ENCODE measurements at regions not wholly inside any gene's neighbourhood (a gene's known extent, or its start where the extent isn't known, plus 50 kb on each side); places are given as distances from the start of the nearest gene placed in this dataset.

DNA sequence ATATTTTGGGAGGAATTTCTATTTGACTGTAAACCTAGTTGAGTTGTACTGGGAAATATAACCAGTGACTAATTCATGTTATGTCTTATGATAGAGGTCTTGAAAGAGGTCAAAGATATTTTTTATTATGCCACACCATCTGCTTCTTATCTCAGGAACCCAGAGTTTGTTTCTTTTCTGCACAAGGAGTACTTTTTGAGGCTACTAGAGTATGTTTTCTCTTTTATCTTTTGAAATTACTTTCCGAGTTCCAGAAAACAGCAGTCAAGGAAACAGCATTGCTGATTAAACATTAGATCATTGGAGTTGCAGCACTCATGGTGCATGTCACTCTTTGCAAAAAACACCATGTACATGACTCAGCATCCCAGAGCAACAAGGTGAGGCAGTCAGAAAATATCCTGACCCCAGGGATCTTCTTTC, 645.8 kb upstream of the NR2F2 start:
- TF ChIP-seq SMAD3 (CRISPR knock-in tag; IDR thresholded peaks at IDR 0.05; ENCODE audit: borderline replicate concordance): no peak
- TF ChIP-seq, protein P1, sequence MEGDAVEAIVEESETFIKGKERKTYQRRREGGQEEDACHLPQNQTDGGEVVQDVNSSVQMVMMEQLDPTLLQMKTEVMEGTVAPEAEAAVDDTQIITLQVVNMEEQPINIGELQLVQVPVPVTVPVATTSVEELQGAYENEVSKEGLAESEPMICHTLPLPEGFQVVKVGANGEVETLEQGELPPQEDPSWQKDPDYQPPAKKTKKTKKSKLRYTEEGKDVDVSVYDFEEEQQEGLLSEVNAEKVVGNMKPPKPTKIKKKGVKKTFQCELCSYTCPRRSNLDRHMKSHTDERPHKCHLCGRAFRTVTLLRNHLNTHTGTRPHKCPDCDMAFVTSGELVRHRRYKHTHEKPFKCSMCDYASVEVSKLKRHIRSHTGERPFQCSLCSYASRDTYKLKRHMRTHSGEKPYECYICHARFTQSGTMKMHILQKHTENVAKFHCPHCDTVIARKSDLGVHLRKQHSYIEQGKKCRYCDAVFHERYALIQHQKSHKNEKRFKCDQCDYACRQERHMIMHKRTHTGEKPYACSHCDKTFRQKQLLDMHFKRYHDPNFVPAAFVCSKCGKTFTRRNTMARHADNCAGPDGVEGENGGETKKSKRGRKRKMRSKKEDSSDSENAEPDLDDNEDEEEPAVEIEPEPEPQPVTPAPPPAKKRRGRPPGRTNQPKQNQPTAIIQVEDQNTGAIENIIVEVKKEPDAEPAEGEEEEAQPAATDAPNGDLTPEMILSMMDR (IDR thresholded peaks at IDR 0.05): no peak
- TF ChIP-seq, protein P2, sequence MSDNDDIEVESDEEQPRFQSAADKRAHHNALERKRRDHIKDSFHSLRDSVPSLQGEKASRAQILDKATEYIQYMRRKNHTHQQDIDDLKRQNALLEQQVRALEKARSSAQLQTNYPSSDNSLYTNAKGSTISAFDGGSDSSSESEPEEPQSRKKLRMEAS (CRISPR knock-in tag; IDR thresholded peaks at IDR 0.05): no peak
